ENCODE measurements at regions not wholly inside any gene's neighbourhood (a gene's known extent, or its start where the extent isn't known, plus 50 kb on each side); places are given as distances from the start of the nearest gene placed in this dataset.

GRCh38 chr2:242069018-242069417, 199.5 kb downstream of the RTP5 start:
- no peak for TF ChIP-seq CTCF (IDR thresholded peaks at IDR 0.05)
- no peak for TF ChIP-seq EP300 (IDR thresholded peaks at IDR 0.05)
- TF ChIP-seq POLR2A (IDR thresholded peaks at IDR 0.05) = no peak
- no peak for TF ChIP-seq POLR2AphosphoS5 (IDR thresholded peaks at IDR 0.05)

Measured in gastroesophageal sphincter (tissue), 3 donors.